Small intestine (tissue), 7 donors: ENCODE measurements at regions not wholly inside any gene's neighbourhood (a gene's known extent, or its start where the extent isn't known, plus 50 kb on each side); places are given as distances from the start of the nearest gene placed in this dataset.
"Not testable (repeated sequence)": the region's sequence is repeated elsewhere in the genome, so short reads cannot be mapped to it uniquely, and the experiment has no call there.

Source experiments
- DNase-seq, 2 donors: peaks; one replicate each; pipeline versions ENCODE4 v3.0.0 to v3.0.0-alpha.2; 2013
- FAIRE-seq: peaks from 2 replicates; lab custom pipeline; 2012; peaks lifted over from hg19 to GRCh38; lab: Jason Lieb, UNC
- H3K27ac ChIP-seq, 3 donors: one replicate each; pipeline ENCODE4 v1.5.1; 2013; ENCODE audit warnings: low read length in 2 of 3, mild to moderate bottlenecking in 2 of 3, control low read depth in 1 of 3, inconsistent platforms in 1 of 3, low read depth in 1 of 3, moderate library complexity in 1 of 3
- H3K27me3 ChIP-seq, 3 donors: one replicate each; pipeline ENCODE4 v1.6.1; 2013; ENCODE audit warnings: low read length in 3 of 3, inconsistent platforms in 1 of 3; ENCODE audit not compliant: control insufficient read depth in 3 of 3, insufficient read depth in 3 of 3
- H3K36me3 ChIP-seq, 3 donors: one replicate each; pipeline ENCODE4 v1.6.1; 2013; ENCODE audit warnings: low read length in 3 of 3, inconsistent platforms in 1 of 3, low read depth in 1 of 3, mild to moderate bottlenecking in 1 of 3, moderate library complexity in 1 of 3; ENCODE audit not compliant: control insufficient read depth in 3 of 3, insufficient read depth in 2 of 3
- H3K4me1 ChIP-seq, 3 donors: one replicate each; pipeline ENCODE4 v1.6.1; 2013; ENCODE audit warnings: low read length in 2 of 3, inconsistent platforms in 1 of 3, low read depth in 1 of 3, mild to moderate bottlenecking in 1 of 3, moderate library complexity in 1 of 3; ENCODE audit not compliant: control insufficient read depth in 3 of 3, insufficient read depth in 2 of 3
- H3K4me3 ChIP-seq, 3 donors: one replicate each; pipeline ENCODE4 v1.5.1; 2013; ENCODE audit warnings: low read length in 3 of 3, control low read depth in 1 of 3, inconsistent platforms in 1 of 3, low read depth in 1 of 3, mild to moderate bottlenecking in 1 of 3, moderate library complexity in 1 of 3
- H3K9me3 ChIP-seq, 2 donors: one replicate each; pipeline ENCODE4 v1.6.1; 2013; ENCODE audit warnings: low read depth in 1 of 2, low read length in 1 of 2; ENCODE audit not compliant: control insufficient read depth in 2 of 2, insufficient read depth in 1 of 2
- WGBS, 3 donors: extraction: QIAGEN DNeasy Blood & Tissue Kit; methylation state at CpG; one replicate each; pipeline ENCODE4 v1.1.7; 2013; 5-methylcytosine and 5-hydroxymethylcytosine counted together
- donor health status: healthy with polysubstance abuse.
- donor health status: control.
- donor health status: control.
- donor health status: Bipolar disorder and iron deficiency.
- donor health status: healthy.

DNA sequence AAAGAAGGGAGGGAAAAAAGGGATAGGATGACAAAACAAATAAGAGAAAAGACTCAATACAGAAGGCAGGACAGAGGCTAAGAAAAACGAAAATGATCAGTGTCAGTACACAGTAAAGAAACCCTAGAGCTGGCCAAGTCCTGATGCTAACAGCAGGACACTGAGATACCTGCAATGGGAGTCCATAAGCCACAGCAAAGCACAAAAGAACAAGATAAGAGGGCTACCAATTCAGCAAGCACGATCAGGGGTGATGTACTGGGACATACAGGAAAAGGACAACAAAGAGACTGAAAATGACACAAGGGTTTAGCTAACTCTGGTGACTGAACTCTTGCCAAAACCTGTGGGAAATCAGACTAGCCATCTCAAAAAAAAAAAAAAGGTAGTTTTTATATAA, 1072.6 kb upstream of the COX7C start:
- H3K36me3 ChIP-seq: no peaks in the 10 kb centered on the region
- WGBS, 3 donors: 12 to 24% (median 15%) methylated on average over 2 of the region's 2 CpGs
- H3K4me3 ChIP-seq: no peak overlapping the region
- no peaks in the 10 kb centered on the region for H3K27me3 ChIP-seq
- no peak for DNase-seq
- no peak overlapping the region for H3K27ac ChIP-seq
- no peak for FAIRE-seq
- H3K4me1 ChIP-seq: no peaks in the 10 kb centered on the region
- H3K9me3 ChIP-seq: peaks cover 0 to 4% of the 10 kb centered on the region in 2 donors

DNA sequence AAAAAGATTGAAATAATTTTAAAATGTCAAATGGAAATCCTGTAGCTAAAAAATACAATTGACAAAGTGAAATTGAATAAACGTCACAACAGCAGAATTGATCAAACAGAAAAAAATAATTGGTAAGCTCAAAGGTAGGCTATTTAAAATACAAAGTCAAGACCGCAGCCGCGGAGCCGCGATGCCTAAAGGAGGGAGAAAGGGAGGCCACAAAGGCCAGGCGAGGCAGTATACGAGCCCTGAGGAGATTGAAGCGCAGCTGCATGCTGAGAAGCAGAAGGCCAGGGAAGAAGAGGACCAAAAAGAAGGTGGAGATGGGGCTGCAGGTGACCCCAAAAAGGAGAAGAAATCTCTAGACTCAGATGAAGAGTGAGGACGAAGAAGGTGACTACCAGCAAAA, 1068.5 kb upstream of the COX7C start:
- Histone ChIP-seq H3K36me3 (no peaks in the 10 kb centered on the region), H3K27me3 (no peaks in the 10 kb centered on the region), H3K27ac (no peak overlapping the region), H3K4me1 (no peaks in the 10 kb centered on the region), H3K9me3 (peaks cover 0 to 13% of the 10 kb centered on the region in 2 donors), H3K4me3 (no peak overlapping the region)
- 91 to 92% (median 92%) methylated on average over 10 of the region's 10 CpGs for WGBS, 3 donors
- FAIRE-seq (no peak), DNase-seq (no peak)

DNA sequence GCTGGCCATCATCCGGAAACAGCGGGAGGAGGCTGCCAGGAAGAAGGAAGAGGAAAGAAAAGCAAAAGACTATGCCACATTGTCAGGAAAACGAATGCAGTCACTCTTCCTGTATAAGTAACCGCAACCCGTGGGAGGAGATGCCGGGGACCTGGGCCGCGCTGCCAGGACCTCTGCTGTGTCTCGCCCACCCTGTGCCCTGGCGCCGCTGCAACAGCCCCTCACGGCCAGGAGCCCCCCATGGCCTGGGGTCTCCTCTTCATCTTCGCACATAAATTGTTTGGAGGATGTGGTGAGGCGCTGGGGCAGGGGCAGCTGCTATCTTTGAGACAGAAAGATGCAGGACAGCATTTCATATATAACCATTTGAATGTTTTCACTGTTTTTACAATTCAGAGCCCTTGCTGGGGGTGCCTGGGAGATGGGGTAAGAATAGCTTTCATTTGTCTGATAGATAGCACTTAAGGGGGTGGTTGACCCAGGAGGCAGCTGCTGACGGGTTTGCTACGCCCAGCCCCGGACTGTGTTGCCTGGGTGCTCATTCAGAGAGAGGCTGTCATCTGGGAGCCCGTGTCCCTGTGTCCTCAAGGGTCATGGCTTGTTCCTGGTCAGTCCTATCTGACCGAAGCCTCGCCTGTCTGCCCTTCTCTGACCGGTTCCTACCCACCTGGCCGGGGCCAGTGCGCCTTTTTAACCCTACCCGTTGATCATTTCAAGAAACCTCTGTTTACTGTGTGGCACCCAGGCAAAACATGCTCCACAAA, 1067.7 kb upstream of the COX7C start:
- no peaks in the 10 kb centered on the region for H3K36me3 ChIP-seq
- 88 to 91% (median 88%) methylated on average over 24 of the region's 24 CpGs for WGBS, 3 donors
- H3K27me3 ChIP-seq: no peaks in the 10 kb centered on the region
- no peaks in the 10 kb centered on the region for H3K4me1 ChIP-seq
- FAIRE-seq: no peak
- peaks cover 0 to 13% of the 10 kb centered on the region in 2 donors for H3K9me3 ChIP-seq
- no peak overlapping the region for H3K27ac ChIP-seq
- no peak for DNase-seq
- no peak overlapping the region for H3K4me3 ChIP-seq

DNA sequence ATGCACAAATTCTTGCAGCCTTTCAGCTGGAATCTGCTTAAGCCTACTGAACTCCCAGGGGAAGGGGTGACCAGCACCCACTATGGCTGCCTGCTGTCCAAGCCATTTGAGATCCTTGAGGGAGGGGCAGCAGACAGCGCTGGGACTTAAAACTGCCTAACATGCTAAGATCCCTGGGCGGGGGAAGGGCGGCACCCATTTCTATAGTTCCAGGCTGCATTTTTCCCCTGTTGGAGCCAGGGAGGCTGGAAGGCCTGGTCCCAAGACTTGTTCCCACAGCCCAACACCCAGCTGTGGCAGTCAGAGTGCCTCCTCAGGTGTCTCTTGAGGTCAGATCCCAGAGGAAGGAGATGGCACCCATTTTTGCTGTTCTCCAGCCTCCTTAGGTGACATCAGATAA, 1061.3 kb upstream of the COX7C start:
- H3K27ac ChIP-seq: no peak overlapping the region
- no peak overlapping the region for H3K4me3 ChIP-seq
- 83 to 92% (median 88%) methylated on average over 3 of the region's 3 CpGs for WGBS, 3 donors
- H3K27me3 ChIP-seq: no peaks in the 10 kb centered on the region
- FAIRE-seq (no peak), DNase-seq (no peak)
- H3K9me3 ChIP-seq: peaks cover 0 to 17% of the 10 kb centered on the region in 2 donors
- H3K4me1 ChIP-seq: no peaks in the 10 kb centered on the region
- no peaks in the 10 kb centered on the region for H3K36me3 ChIP-seq

DNA sequence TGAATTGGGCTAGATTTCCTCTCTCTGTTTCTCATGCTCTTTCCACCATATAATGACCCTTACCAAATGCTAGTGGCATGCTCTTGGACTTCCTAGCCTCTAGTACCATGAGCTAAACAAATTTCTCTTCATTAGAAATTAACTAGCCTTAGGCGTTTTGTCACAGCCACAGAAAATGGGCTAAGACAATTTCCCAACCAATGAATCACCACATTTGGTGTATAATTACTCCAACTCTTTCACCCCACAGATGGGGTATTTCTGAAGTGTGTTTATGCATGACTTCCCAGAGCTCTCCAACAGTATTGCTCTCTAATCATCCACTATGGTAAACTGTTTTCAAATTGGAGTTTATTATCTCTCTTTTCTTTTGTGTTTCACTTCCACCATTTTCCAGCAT, 1041.1 kb upstream of the COX7C start:
- DNase-seq: no peak
- Histone ChIP-seq H3K36me3 (no peaks in the 10 kb centered on the region), H3K4me3 (no peak overlapping the region), H3K9me3 (no peaks in the 10 kb centered on the region), H3K27me3 (no peaks in the 10 kb centered on the region), H3K4me1 (no peaks in the 10 kb centered on the region), H3K27ac (no peak overlapping the region)
- WGBS, 3 donors: 65 to 78% (median 70%) methylated on average over 1 of the region's 1 CpG
- FAIRE-seq: no peak

DNA sequence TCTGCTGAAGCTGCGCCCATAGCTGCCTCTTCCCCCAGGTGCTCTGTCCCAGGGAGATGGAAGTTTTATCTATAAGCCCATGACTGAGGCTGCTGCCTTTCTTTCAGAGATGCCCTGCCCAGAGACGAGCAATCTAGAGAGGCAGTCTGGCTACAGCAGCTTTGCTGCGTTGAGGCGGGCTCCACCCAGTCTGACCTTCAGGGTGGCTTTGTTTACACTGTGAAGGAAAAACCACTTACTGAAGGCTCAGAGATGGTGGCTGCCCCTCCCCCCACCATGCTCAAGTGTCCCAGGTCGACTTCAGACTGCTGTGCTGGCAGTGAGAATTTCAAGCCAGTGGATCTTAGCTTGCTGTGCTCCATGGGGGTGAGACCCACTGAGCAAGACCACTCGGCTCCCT, 1029.9 kb upstream of the COX7C start:
- H3K4me3 ChIP-seq, H3K27me3 ChIP-seq, H3K9me3 ChIP-seq, FAIRE-seq, H3K27ac ChIP-seq, DNase-seq, H3K4me1 ChIP-seq, H3K36me3 ChIP-seq: not testable (repeated sequence)
- 27 to 43% (median 31%) methylated on average over 6 of the region's 6 CpGs for WGBS, 3 donors

DNA sequence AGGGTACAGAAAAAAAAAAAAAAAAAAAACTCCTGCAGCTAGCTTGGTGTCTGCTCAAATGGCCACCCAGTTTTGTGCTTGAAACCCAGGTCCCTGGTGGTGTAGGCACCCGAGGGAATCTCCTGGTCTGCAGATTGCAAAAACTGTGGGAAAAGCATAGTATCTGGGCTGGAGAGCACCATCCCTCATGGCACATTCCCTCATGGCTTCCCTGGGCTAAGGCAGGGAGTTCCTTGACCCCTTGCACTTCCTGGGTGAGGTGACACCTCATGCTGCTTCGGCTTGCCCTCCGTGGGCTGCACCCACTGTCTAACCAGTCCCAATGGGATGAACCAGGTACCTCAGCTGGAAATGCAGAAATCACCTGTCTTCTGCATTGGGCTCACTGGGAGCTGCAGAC, 1029.5 kb upstream of the COX7C start:
- H3K27ac ChIP-seq, H3K4me3 ChIP-seq, DNase-seq, H3K27me3 ChIP-seq, H3K36me3 ChIP-seq, FAIRE-seq, H3K9me3 ChIP-seq, H3K4me1 ChIP-seq: not testable (repeated sequence)
- WGBS, 3 donors: 73 to 78% (median 77%) methylated on average over 3 of the region's 3 CpGs

DNA sequence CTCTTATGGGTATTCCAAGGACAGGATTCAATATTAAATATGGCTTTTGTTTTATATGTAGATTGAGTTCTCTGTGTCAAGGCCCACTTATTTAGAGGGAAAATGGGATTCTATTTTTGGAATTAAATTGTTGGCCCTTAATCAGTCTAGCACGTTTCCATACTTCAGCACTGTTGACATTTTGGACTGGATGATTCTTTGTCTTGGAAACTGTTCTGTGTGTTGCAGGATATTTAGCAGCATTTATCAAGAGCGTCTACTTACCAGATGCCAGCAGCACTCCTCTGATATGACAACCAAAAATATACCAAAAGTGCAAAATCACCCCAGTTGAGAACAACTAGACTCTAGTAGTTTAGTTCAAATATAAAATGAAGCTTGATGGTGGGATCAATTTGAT, 1027.0 kb upstream of the COX7C start:
- no peaks in the 10 kb centered on the region for H3K9me3 ChIP-seq
- DNase-seq: no peak
- H3K4me3 ChIP-seq: no peak overlapping the region
- 56 to 62% (median 60%) methylated on average over 2 of the region's 2 CpGs for WGBS, 3 donors
- H3K36me3 ChIP-seq: no peaks in the 10 kb centered on the region
- H3K4me1 ChIP-seq: no peaks in the 10 kb centered on the region
- no peaks in the 10 kb centered on the region for H3K27me3 ChIP-seq
- no peak for FAIRE-seq
- no peak overlapping the region for H3K27ac ChIP-seq

DNA sequence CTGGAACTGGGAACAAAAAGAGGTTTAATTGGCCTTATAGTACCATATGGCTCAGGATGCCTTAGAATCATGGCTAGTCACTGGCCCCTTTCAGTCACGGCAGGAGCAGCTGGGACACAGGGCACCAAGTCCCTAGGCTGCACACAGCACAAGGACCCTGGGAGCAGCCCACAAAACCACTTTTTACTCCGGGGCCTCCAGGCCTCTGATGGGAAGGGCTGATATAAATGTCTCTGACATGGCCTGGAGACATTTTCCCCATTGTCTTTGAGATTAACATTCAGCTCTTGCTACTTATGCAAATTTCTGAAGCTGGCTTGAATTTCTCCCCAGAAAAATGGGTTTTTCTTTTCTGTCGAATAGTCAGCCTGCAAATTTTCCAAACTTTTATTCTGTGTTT, 1026.4 kb upstream of the COX7C start:
- no peaks in the 10 kb centered on the region for H3K4me1 ChIP-seq
- H3K9me3 ChIP-seq: no peaks in the 10 kb centered on the region
- no peak for FAIRE-seq
- H3K36me3 ChIP-seq: no peaks in the 10 kb centered on the region
- no peak overlapping the region for H3K27ac ChIP-seq
- H3K27me3 ChIP-seq: no peaks in the 10 kb centered on the region
- DNase-seq: no peak
- WGBS, 3 donors: 80 to 83% (median 83%) methylated on average over 3 of the region's 3 CpGs
- H3K4me3 ChIP-seq: no peak overlapping the region
